ENCODE measurements at regions not wholly inside any gene's neighbourhood (a gene's known extent, or its start where the extent isn't known, plus 50 kb on each side); places are given as distances from the start of the nearest gene placed in this dataset.

DNA sequence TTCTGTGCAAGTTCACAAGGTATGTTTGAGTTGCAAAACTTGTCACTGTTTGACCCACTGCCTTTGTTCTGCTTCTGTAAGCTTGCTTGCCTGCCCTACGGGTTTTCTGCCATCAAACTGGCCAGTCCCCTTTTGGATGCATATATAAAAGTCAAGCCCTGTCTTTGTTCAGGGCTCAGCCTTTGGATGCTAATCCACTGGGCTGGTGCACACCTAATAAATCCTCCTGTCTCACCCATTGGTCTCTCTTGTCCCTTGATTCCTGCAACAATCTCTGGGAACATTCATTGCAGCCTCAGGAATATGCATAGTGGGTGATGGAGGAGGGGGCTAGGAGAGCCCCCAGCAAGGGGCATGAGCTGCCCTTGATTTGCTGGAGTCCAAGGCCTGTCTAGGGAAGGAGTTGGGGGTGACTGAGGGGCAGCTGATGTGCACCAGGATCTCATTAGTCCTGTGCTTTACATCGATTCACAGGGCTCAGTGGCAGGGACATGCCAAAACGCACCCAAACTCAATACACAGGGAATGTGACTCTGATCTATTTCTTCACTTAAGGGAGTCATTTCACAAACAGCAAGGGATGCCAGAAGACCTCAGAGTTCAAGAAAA is 225.4 kb upstream of the NLRP1 start:
- no peak for TF ChIP-seq POLR2A (IDR thresholded peaks at IDR 0.05)
- TF ChIP-seq, protein P1, sequence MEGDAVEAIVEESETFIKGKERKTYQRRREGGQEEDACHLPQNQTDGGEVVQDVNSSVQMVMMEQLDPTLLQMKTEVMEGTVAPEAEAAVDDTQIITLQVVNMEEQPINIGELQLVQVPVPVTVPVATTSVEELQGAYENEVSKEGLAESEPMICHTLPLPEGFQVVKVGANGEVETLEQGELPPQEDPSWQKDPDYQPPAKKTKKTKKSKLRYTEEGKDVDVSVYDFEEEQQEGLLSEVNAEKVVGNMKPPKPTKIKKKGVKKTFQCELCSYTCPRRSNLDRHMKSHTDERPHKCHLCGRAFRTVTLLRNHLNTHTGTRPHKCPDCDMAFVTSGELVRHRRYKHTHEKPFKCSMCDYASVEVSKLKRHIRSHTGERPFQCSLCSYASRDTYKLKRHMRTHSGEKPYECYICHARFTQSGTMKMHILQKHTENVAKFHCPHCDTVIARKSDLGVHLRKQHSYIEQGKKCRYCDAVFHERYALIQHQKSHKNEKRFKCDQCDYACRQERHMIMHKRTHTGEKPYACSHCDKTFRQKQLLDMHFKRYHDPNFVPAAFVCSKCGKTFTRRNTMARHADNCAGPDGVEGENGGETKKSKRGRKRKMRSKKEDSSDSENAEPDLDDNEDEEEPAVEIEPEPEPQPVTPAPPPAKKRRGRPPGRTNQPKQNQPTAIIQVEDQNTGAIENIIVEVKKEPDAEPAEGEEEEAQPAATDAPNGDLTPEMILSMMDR (IDR thresholded peaks at IDR 0.05) = no peak

DNA sequence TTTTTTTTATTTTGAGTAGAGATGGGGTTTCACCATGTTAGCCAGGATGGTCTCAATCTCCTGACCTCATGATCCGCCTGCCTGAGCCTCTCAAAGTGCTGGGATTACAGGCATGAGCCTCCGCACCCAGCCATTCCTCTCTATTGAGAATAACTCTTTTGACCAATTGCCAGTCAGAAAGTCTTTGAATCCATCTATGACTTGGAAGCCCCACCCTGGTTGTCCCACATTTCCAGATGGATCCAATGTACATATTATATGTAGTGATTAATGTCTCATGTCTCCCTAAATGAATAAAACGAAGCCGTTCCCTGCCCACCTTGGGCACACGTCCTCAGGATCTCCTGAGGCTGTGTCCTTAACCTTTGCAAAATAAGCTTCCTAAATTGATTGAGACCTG is 228.3 kb upstream of the NLRP1 start:
- intact Hi-C loops (cut with DNase I; ENCODE audit: low total_unique reads) = no loop called here
- 85 to 87% methylated on average over 5 of the region's 5 CpGs for WGBS, 2 donors
- TF ChIP-seq POLR2A (IDR thresholded peaks at IDR 0.05) = no peak
- TF ChIP-seq, protein P1 (IDR thresholded peaks at IDR 0.05) = no peak
- peak in 1 of 2 donors; percentile 6 for DNase-seq (ENCODE audit: low spot score in 2 of 2)
- no peak overlapping the region for H3K4me3 ChIP-seq (ENCODE audit: low read depth, poor library complexity, severe bottlenecking)

More for the DNA sequence above, 225.4 kb upstream of the NLRP1 start:
- 87 to 88% methylated on average over 3 of the region's 3 CpGs for WGBS, 2 donors
- H3K4me3 ChIP-seq (ENCODE audit: low read depth, poor library complexity, severe bottlenecking) = no peak overlapping the region
- intact Hi-C loops (cut with DNase I; ENCODE audit: low total_unique reads) = no loop called here
- peak in 1 of 2 donors; percentile 10 for DNase-seq (ENCODE audit: low spot score in 2 of 2)

DNA sequence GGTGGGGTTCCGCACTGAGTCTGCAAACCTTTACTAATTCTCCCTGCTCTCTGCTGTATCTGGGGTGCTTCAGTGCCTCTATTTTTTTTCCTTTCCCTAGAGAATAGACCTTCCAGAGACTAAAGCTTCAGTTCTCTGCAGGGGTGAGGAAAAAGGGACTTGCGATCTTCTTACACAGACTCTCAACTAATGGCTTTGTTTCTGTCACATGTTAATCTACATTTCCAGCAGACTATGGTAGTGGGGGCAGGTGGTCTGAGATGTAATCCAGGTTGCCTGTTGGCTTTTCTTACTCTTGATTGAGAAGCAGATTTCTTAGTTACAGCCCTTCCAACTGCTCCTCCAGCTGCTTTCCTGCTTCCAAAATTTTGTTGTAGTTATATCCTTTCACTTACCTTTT is 229.0 kb upstream of the NLRP1 start:
- H3K4me3 ChIP-seq (ENCODE audit: low read depth, poor library complexity, severe bottlenecking) = no peak overlapping the region
- 73 to 77% methylated on average over 2 of the region's 2 CpGs for whole genome bisulfite sequencing, 2 donors
- DNase-seq (ENCODE audit: low spot score in 2 of 2) = peak in 1 of 2 donors; percentile 12
- intact Hi-C loops (cut with DNase I; ENCODE audit: low total_unique reads) = no loop called here
- TF ChIP-seq, protein P1 (IDR thresholded peaks at IDR 0.05) = no peak
- no peak for TF ChIP-seq POLR2A (IDR thresholded peaks at IDR 0.05)

DNA sequence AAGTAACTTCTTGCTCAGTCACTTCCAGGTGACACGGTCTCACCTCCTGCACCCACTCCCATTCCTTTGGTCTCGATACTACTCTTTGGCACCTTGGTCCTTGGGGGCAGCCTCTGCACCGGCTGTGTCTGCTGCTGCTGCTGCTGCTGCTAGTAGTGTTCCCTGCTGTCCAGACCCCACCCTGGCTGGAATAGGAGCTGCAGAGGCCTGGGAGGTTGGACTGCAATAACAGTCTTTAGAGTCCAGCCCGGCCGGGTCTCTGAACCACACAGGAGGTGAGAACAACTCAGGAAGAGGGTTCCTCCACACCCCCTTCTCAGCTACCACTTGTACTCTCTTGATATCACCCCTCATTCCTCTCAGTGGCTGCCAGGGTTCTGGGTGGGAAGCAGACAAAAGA is 231.1 kb upstream of the NLRP1 start:
- intact Hi-C loops (cut with DNase I; ENCODE audit: low total_unique reads) = no loop called here
- H3K4me3 ChIP-seq (ENCODE audit: low read depth, poor library complexity, severe bottlenecking) = no peak overlapping the region
- WGBS, 2 donors = 76 to 86% methylated on average over 5 of the region's 5 CpGs
- no peak for DNase-seq (ENCODE audit: low spot score in 2 of 2)
- TF ChIP-seq, protein P1 (IDR thresholded peaks at IDR 0.05) = no peak
- no peak for TF ChIP-seq POLR2A (IDR thresholded peaks at IDR 0.05)

DNA sequence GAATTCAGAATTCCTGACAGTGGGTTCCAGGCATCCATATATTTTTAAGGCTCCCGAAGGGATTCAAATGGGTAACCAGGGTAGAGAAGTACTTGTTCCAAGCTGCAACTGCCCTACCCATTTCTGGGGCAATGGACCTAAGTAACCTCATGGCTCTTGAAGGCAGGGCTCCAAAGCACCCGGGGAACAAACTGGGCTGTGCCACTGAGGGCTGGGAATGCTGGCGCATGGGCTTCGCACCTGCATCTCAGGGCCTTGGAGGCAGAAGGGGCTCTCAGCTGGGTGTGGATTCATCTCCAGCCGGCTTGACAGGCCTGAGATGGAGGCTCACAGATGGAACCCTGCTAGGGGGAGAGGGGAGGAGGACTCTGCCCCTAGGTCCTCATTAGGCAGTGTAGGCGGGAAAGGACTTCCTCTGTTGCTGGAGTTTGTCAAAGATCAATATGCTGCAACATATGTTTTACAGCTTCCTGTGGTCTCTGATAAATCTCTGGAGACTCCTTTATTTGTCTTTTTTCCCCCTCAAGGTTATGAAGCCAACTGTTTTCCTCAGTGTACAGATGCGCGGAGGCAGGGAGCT is 232.3 kb upstream of the NLRP1 start:
- DNase-seq (ENCODE audit: low spot score in 2 of 2) = no peak
- TF ChIP-seq, protein P1 (IDR thresholded peaks at IDR 0.05) = no peak
- TF ChIP-seq POLR2A (IDR thresholded peaks at IDR 0.05) = no peak
- 41 to 42% methylated on average over 8 of the region's 8 CpGs for WGBS, 2 donors
- intact Hi-C loops (cut with DNase I; ENCODE audit: low total_unique reads) = no loop called here
- H3K4me3 ChIP-seq (ENCODE audit: low read depth, poor library complexity, severe bottlenecking) = no peak overlapping the region
